GDM1 (cell line): ENCODE measurements at regions not wholly inside any gene's neighbourhood (a gene's known extent, or its start where the extent isn't known, plus 50 kb on each side); places are given as distances from the start of the nearest gene placed in this dataset.

Experiments
- DNase-seq: peaks from one replicate; lab custom pipeline; 2025; lab: John Stamatoyannopoulos, UW

- no peak for DNase-seq
These were observed 461.1 kb downstream of the LPIN1 start for GRCh38 chr2:12207491-12207890.

- no peak for DNase-seq
These were observed 463.8 kb downstream of the LPIN1 start for GRCh38 chr2:12210016-12210933.

GRCh38 chr2:12211326-12212175 is 465.1 kb downstream of the LPIN1 start:
- no peak for DNase-seq

- no peak for DNase-seq
These were observed 466.6 kb downstream of the LPIN1 start for GRCh38 chr2:12212841-12213597.

GRCh38 chr2:12217175-12217574 is 470.7 kb downstream of the LPIN1 start:
- no peak for DNase-seq

GRCh38 chr2:12219761-12220160 is 473.3 kb downstream of the LPIN1 start:
- no peak for DNase-seq

GRCh38 chr2:12221584-12221983 is 475.2 kb downstream of the LPIN1 start:
- no peak for DNase-seq

GRCh38 chr2:12222554-12222953 is 476.1 kb downstream of the LPIN1 start:
- DNase-seq = no peak

GRCh38 chr2:12223732-12224131 is 477.3 kb downstream of the LPIN1 start:
- no peak for DNase-seq

GRCh38 chr2:12226653-12227052 is 480.2 kb downstream of the LPIN1 start:
- DNase-seq = no peak

GRCh38 chr2:12227941-12228608 is 481.6 kb downstream of the LPIN1 start:
- DNase-seq = no peak

GRCh38 chr2:12231288-12231687 is 484.9 kb downstream of the LPIN1 start:
- DNase-seq = no peak

GRCh38 chr2:12232876-12233275 is 483.9 kb upstream of the TRIB2 start:
- DNase-seq = no peak

- no peak for DNase-seq
These were observed 480.4 kb upstream of the TRIB2 start for GRCh38 chr2:12236136-12236844.

- no peak for DNase-seq
These were observed 476.5 kb upstream of the TRIB2 start for GRCh38 chr2:12240206-12240605.

GRCh38 chr2:12243381-12243780 is 473.4 kb upstream of the TRIB2 start:
- DNase-seq = no peak

GRCh38 chr2:12244070-12244469 is 472.7 kb upstream of the TRIB2 start:
- DNase-seq = no peak

GRCh38 chr2:12251121-12251520 is 465.6 kb upstream of the TRIB2 start:
- no peak for DNase-seq

- DNase-seq = no peak
These were observed 465.0 kb upstream of the TRIB2 start for GRCh38 chr2:12251749-12252148.

GRCh38 chr2:12253167-12253778 is 463.5 kb upstream of the TRIB2 start:
- no peak for DNase-seq
